Activated T-helper 2 cell treated with anti-CD3 and anti-CD28 coated beads, Interferon-gamma antibody, Interleukin-2, Interleukin-4, amounts not matched to agents 10 μg/mL and 5 μg/mL and 100 μg/mL, durations not matched to agents 14 hours and 24 hours and 36 hours (primary cell): ENCODE measurements at regions not wholly inside any gene's neighbourhood (a gene's known extent, or its start where the extent isn't known, plus 50 kb on each side); places are given as distances from the start of the nearest gene placed in this dataset.
"Not testable (repeated sequence)": the region's sequence is repeated elsewhere in the genome, so short reads cannot be mapped to it uniquely, and the experiment has no call there.

Experiments used
- DNase-seq: peaks from one replicate; pipeline ENCODE4 v3.0.0; 2021; ENCODE audit warnings: low spot score
- H3K27ac Mint-ChIP-seq: one replicate; pipeline ENCODE4 v1.8.0; 2021; ENCODE audit warnings: mixed read lengths
- H3K27me3 Mint-ChIP-seq: one replicate; pipeline ENCODE4 v1.8.0; 2021; ENCODE audit warnings: low read depth, mixed read lengths
- H3K36me3 Mint-ChIP-seq: one replicate; pipeline ENCODE4 v1.8.0; 2021; ENCODE audit warnings: low read depth, mixed read lengths
- H3K4me1 Mint-ChIP-seq: one replicate; pipeline ENCODE4 v1.8.0; 2021; ENCODE audit warnings: low read depth, mixed read lengths
- H3K4me3 Mint-ChIP-seq: one replicate; pipeline ENCODE4 v1.8.0; 2021; ENCODE audit warnings: low read depth, mild to moderate bottlenecking, moderate library complexity, mixed read lengths
- H3K9me3 Mint-ChIP-seq: one replicate; pipeline ENCODE4 v1.8.0; 2021; ENCODE audit warnings: mixed read lengths
- intact Hi-C: fragments of 100-400 bp; cut with micrococcal nuclease; formaldehyde crosslinking; loops from one replicate; pipeline ENCODE4 v1.15.1; 2023

DNA sequence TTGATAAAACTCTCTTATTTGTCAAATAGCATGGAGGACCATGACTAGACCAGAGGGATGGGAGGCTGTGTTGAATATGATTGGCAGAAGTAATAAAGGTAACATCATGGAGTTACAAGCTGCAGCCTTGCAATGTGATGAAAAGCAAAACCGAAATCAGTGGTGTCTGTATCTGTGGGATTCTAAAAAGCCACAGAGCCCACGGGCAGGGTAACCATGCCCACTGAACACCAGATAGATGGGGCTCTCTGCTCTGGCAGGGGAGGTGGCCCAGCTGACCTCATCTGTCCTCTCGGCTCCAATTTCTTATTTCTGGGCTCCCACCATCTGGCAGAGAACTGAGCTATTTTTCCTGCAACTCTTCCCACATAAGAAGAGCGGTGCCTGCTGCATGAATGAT, 1072.2 kb downstream of the GATA3 start:
- DNase-seq = no peak

DNA sequence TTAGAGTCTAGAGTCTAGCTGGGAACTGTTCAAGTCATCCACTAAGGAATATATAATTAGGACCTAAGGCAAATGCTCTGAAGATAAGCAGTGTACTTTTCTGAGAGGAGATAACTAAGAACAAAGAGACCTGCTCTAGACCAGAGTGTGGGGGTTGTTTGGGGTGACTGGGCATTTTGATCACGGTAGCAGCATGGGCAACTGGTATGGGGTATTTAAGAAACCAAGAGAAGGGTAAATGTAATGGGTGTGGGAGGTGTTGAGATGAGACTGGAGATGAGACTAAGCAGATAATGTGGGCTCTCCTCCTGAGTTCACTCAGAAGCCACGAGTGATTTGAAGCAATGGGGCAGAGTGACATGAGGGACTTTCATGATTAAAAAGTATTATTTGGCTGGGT, 1082.9 kb downstream of the GATA3 start:
- H3K4me3 Mint-ChIP-seq = no peak overlapping the region

More for the DNA sequence above, 1072.2 kb downstream of the GATA3 start:
- no peaks in the 10 kb centered on the region for H3K36me3 Mint-ChIP-seq
- intact Hi-C loops = no loop called here
- no peak overlapping the region for H3K27ac Mint-ChIP-seq
- peaks cover 3% of the 10 kb centered on the region for H3K4me1 Mint-ChIP-seq
- H3K4me3 Mint-ChIP-seq = no peak overlapping the region
- H3K27me3 Mint-ChIP-seq = no peaks in the 10 kb centered on the region
- peaks cover 11% of the 10 kb centered on the region for H3K9me3 Mint-ChIP-seq

DNA sequence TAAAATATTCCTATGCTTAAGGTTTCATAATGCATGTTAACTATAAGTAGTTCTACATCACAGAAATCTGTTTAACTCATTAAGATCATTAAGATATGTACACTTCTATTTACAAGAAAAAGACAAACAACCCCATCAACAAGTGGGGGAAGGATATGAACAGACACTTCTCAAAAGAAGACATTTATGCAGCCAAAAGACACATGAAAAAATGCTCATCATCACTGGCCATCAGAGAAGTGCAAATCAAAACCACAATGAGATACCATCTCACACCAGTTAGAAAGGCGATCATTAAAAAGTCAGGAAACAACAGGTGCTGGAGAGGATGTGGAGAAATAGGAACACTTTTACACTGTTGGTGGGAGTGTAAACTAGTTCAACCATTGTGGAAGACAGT, 1084.3 kb downstream of the GATA3 start:
- DNase-seq, H3K27ac Mint-ChIP-seq, H3K9me3 Mint-ChIP-seq, H3K36me3 Mint-ChIP-seq, H3K4me1 Mint-ChIP-seq, H3K27me3 Mint-ChIP-seq, intact Hi-C loops, H3K4me3 Mint-ChIP-seq: not testable (repeated sequence)

More for the DNA sequence above, 1082.9 kb downstream of the GATA3 start:
- no peaks in the 10 kb centered on the region for H3K9me3 Mint-ChIP-seq
- no peak for DNase-seq
- intact Hi-C loops = loop anchor here (1.0 kb wide), 2 partner anchors 38 to 46 kb away; no protein-coding TSS in a partner anchor
- peaks cover 6% of the 10 kb centered on the region for H3K4me1 Mint-ChIP-seq
- peak overlapping the region; percentile 52 for H3K27ac Mint-ChIP-seq
- H3K27me3 Mint-ChIP-seq = no peaks in the 10 kb centered on the region
- H3K36me3 Mint-ChIP-seq = no peaks in the 10 kb centered on the region

DNA sequence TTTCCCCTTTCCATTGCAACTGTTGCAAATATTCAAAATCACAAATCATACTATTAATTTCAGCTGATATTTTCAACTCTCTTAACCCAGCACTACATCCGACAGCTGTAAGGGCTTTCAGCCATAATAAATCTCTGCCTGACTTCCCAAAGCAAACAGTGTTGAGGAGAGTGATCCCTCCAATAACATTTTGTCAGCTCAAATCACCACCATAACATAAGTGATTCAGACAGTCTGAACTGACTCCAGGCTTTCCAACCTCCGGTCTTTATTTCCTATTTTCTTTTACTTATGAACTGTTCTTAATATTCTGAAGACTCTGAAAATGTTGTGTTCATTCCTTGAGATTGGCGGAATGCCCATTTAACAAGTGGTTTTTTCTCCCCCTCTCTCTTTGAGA, 1085.9 kb downstream of the GATA3 start:
- Mint-ChIP-seq H3K4me1 (peaks cover 8% of the 10 kb centered on the region), H3K27ac (no peak overlapping the region)

DNA sequence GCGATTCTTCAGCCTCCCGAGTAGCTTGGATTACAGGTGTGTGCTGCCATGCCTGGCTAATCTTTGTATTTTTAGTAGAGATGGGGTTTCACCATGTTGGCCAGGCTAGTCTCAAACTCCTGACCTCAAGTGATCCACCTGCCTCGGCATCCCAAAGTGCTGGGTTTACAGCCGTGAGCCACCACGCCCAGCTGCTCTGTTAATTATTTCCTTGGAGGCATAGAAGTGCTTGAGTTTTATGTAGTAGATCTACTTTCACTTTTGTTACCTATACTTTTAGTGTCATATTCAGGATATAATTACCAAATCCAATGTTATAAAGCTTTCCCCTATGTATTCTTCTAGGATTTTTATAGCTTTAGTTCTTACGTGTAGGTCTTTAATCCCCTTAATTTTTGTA, 1093.0 kb downstream of the GATA3 start:
- Mint-ChIP-seq H3K9me3 (peaks cover 7% of the 10 kb centered on the region), H3K4me1 (peaks cover 11% of the 10 kb centered on the region), H3K27ac (no peak overlapping the region), H3K4me3 (no peak overlapping the region), H3K27me3 (no peaks in the 10 kb centered on the region), H3K36me3 (no peaks in the 10 kb centered on the region)
- intact Hi-C loops = no loop called here
- DNase-seq = no peak

More for the DNA sequence above, 1085.9 kb downstream of the GATA3 start:
- Mint-ChIP-seq H3K36me3 (no peaks in the 10 kb centered on the region), H3K27me3 (no peaks in the 10 kb centered on the region), H3K9me3 (no peaks in the 10 kb centered on the region), H3K4me3 (no peak overlapping the region)
- no peak for DNase-seq
- intact Hi-C loops = no loop called here

DNA sequence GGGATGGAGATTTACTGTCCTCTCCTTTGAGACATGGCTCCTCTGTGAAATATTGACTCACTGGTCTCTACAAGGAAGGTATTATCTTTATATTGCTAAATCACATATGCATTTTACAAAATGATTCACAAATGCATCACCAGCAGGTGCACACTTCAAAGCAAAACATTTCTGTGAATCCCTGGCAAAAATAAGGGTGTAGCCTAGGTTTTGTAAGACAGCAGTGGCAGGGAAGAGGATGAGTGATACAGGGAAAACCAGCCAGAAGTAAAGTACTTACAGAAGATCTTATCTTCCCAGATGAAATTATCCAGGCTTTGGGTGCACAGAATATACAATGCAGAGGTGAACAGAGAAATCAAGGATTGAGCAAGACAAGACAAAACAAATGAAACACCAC, 1094.6 kb downstream of the GATA3 start:
- no peak for DNase-seq
- no peak overlapping the region for H3K4me3 Mint-ChIP-seq
- H3K27ac Mint-ChIP-seq = no peak overlapping the region
- H3K9me3 Mint-ChIP-seq = peaks cover 7% of the 10 kb centered on the region
- peaks cover 9% of the 10 kb centered on the region for H3K4me1 Mint-ChIP-seq
- no peaks in the 10 kb centered on the region for H3K36me3 Mint-ChIP-seq
- H3K27me3 Mint-ChIP-seq = no peaks in the 10 kb centered on the region
- intact Hi-C loops = no loop called here

DNA sequence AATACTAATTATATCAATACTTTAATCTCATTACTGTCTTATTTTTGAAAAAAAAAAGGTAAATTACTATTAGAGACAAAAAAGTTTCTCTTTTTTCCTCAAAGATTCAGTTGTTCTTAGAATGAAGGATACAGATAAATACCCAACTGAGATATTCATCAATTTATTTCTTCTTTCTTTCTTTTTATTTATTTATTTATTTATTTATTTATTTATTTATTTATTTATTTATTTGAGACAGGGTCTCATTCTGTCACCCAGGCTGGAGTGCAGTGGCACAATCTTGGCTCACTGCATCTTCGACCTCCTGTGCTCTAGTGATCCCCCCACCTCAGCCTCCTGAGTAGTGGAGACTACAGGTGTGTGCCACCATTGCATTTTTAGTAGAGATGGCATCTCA, 1098.6 kb downstream of the GATA3 start:
- H3K36me3 Mint-ChIP-seq, H3K4me3 Mint-ChIP-seq, H3K27me3 Mint-ChIP-seq, intact Hi-C loops, H3K27ac Mint-ChIP-seq, H3K4me1 Mint-ChIP-seq, DNase-seq, H3K9me3 Mint-ChIP-seq: not testable (repeated sequence)

DNA sequence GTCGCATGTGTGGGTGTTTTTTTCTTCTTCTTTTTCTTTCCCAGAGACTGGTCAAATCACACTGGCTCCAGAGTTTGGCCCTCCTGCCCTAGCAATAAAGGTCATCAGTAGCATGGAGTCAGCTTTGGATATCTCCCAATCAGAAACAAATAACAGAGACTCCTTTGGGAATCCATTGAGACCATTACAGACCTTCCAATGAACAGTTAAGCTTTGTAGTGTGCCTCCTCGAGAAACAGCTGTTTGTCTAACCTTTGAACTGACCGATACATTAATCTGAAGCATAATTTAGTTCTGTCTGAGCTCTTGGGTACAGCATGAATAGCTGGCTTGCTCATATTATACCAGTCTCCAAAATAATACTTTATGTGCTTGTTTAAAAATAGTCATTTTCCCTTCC, 1103.2 kb downstream of the GATA3 start:
- H3K4me1 Mint-ChIP-seq = peaks cover under 1% of the 10 kb centered on the region
- peaks cover 14% of the 10 kb centered on the region for H3K36me3 Mint-ChIP-seq
- H3K4me3 Mint-ChIP-seq = no peak overlapping the region
- intact Hi-C loops = no loop called here
- H3K27me3 Mint-ChIP-seq = no peaks in the 10 kb centered on the region
- H3K9me3 Mint-ChIP-seq = peaks cover 34% of the 10 kb centered on the region
- no peak overlapping the region for H3K27ac Mint-ChIP-seq
- no peak for DNase-seq

DNA sequence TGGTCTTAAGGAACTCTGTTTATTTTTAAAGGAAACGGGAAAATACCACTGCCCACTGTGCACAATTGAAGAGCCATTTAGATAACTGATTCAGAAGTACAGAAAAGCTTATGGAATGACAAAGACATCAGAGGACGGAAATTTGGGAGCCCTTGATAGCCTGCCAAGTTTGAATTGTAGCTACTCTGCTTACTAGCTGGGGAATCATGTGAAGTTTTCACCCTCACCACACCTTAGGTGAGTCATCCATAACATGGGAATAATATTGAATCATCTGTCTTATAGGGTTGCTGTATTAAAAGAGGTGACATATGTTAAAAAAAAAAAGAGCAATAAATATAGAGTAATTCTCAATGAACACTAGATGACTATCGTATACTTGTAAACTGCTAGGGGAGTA, 1104.2 kb downstream of the GATA3 start:
- no peak overlapping the region for H3K4me3 Mint-ChIP-seq
- no peak for DNase-seq
- no peak overlapping the region for H3K27ac Mint-ChIP-seq
- H3K9me3 Mint-ChIP-seq = peaks cover 44% of the 10 kb centered on the region
- peaks cover 10% of the 10 kb centered on the region for H3K4me1 Mint-ChIP-seq
- H3K36me3 Mint-ChIP-seq = peaks cover 18% of the 10 kb centered on the region
- no peaks in the 10 kb centered on the region for H3K27me3 Mint-ChIP-seq
- intact Hi-C loops = no loop called here

DNA sequence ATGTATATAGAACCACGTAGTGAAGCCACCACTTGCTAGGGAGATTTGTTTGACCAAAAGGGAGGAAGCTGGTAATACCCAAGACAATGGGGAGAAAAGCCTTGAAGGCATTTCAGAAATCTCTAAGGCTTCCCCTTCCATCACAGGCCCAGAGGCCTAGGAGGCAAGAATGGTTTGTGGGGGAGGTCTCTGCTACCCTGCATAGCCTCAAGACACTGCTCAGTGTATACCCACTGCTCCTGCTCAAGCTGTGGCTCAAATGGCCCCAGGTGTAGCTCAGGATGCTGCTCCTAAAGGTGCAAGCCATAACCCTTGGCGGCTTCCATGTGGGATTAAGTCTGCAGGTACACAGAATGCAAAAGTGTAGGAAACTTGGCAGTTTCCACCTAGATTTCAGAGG, 1105.8 kb downstream of the GATA3 start:
- H3K4me1 Mint-ChIP-seq = peaks cover 17% of the 10 kb centered on the region
- peaks cover 53% of the 10 kb centered on the region for H3K9me3 Mint-ChIP-seq
- peaks cover 28% of the 10 kb centered on the region for H3K36me3 Mint-ChIP-seq
- intact Hi-C loops = no loop called here
- no peak overlapping the region for H3K27ac Mint-ChIP-seq
- H3K27me3 Mint-ChIP-seq = no peaks in the 10 kb centered on the region
- H3K4me3 Mint-ChIP-seq = no peak overlapping the region
- DNase-seq = no peak

DNA sequence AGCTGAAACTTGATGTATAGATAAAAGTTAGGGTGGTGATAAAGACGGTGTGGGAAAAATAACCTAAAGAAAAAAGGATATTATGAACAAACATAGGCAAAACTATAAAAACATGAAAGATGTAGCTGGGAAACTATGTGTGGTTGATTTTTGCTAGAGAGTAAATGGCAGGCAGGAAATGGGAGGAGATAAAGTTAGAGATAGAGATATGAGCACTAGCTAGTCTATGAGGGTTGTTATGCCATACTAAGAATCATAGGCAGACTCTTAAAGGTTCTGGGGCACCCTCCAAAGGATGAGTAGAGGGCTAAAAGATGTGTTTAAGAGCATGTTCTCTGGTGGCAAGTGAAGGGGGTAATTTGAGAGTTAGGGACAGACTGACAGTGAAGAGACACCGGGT, 1109.2 kb downstream of the GATA3 start:
- intact Hi-C loops = no loop called here
- Mint-ChIP-seq H3K4me3 (no peak overlapping the region), H3K9me3 (peaks cover 58% of the 10 kb centered on the region), H3K36me3 (peaks cover 37% of the 10 kb centered on the region), H3K27ac (peak overlapping the region; percentile 40), H3K27me3 (no peaks in the 10 kb centered on the region), H3K4me1 (peaks cover 37% of the 10 kb centered on the region)
- no peak for DNase-seq

DNA sequence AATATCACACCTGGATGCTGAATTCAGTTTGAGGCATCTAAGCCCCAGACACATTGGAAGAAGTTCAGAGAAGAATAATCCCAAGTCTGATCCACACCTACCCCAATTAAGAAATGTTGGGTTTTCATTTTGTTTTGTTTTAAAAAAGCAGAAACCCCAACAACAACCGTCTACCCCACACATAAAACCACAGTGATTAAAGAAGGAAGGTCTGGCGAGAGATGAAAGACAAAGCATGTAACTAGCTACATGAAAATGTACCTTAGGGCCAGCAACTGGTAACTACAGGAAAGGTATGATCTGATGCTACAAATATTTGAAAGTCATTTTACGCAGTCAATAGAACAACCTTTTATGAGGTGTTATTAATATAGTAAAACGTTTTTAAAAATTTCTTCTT, 1112.3 kb downstream of the GATA3 start:
- no peak overlapping the region for H3K27ac Mint-ChIP-seq
- peaks cover 37% of the 10 kb centered on the region for H3K4me1 Mint-ChIP-seq
- H3K4me3 Mint-ChIP-seq = no peak overlapping the region
- H3K27me3 Mint-ChIP-seq = no peaks in the 10 kb centered on the region
- no peak for DNase-seq
- H3K36me3 Mint-ChIP-seq = peaks cover 23% of the 10 kb centered on the region
- intact Hi-C loops = no loop called here
- peaks cover 37% of the 10 kb centered on the region for H3K9me3 Mint-ChIP-seq

DNA sequence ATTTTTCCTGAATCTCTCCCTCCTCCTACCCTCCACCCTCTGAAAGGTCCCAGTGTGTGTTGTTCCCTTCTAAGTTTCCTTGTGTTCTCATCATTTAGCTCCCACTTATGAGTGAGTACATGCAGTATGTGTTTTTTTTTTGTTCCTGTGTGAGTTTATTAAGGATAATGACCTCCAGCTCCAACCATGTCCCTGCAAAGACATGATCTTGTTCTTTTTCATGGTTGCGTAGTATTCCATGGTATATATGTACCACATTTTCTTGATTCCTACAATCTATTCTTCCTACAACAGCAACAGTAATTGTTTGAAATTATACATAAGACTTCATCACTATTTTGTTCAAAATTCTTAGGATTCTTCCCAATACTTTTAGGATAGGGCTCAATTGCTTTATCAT, 1117.8 kb downstream of the GATA3 start:
- H3K27ac Mint-ChIP-seq = no peak overlapping the region
- peaks cover 26% of the 10 kb centered on the region for H3K9me3 Mint-ChIP-seq
- H3K27me3 Mint-ChIP-seq = no peaks in the 10 kb centered on the region
- peaks cover 23% of the 10 kb centered on the region for H3K4me1 Mint-ChIP-seq
- DNase-seq = no peak
- H3K4me3 Mint-ChIP-seq = no peak overlapping the region
- peaks cover 15% of the 10 kb centered on the region for H3K36me3 Mint-ChIP-seq
- intact Hi-C loops = no loop called here

DNA sequence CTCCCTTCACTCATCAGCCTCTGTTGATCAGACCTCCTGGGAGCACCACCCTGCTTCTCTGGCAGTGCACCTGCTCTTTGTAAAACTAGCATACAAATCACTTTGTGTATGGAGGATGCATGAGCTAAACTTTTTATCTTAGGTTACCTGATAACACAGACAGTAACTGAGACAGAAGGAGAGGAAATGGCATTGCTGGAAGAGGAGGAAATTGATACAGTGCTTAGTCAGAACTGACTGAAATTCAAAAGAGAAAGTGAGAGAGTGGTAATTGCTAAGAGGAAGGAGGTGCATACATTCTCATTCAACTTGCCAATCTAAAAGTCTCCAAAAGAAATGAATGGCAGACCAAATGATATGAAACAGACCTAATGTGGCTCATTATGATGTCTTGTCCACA, 1120.7 kb downstream of the GATA3 start:
- no peaks in the 10 kb centered on the region for H3K27me3 Mint-ChIP-seq
- H3K27ac Mint-ChIP-seq = peak overlapping the region; percentile 79
- H3K4me1 Mint-ChIP-seq = peaks cover 18% of the 10 kb centered on the region
- no peak for DNase-seq
- intact Hi-C loops = loop anchor here (1.0 kb wide), 2 partner anchors 38 to 84 kb away; no protein-coding TSS in a partner anchor
- H3K36me3 Mint-ChIP-seq = peaks cover 15% of the 10 kb centered on the region
- H3K4me3 Mint-ChIP-seq = no peak overlapping the region
- H3K9me3 Mint-ChIP-seq = peaks cover 26% of the 10 kb centered on the region
